Muscle layer of duodenum (tissue), 2 donors: ENCODE measurements at regions not wholly inside any gene's neighbourhood (a gene's known extent, or its start where the extent isn't known, plus 50 kb on each side); places are given as distances from the start of the nearest gene placed in this dataset.

Experiments used
- H3K27ac ChIP-seq: one replicate; pipeline ENCODE4 v1.7.0; 2013; ENCODE audit warnings: mild to moderate bottlenecking, low read length
- H3K27me3 ChIP-seq: one replicate; pipeline ENCODE4 v1.7.0; 2013; ENCODE audit warnings: low read depth, mild to moderate bottlenecking, control low read depth, low read length
- H3K36me3 ChIP-seq, 2 donors: one replicate each; pipeline ENCODE4 v1.7.0; 2013; ENCODE audit warnings: low read length in 2 of 2, control low read depth in 1 of 2, mild to moderate bottlenecking in 1 of 2; ENCODE audit not compliant: insufficient read depth in 2 of 2, control insufficient read depth in 1 of 2
- H3K4me1 ChIP-seq, 2 donors: one replicate each; pipeline ENCODE4 v1.7.0; 2013; ENCODE audit warnings: low read length in 2 of 2, mild to moderate bottlenecking in 2 of 2, control low read depth in 1 of 2, moderate library complexity in 1 of 2; ENCODE audit not compliant: insufficient read depth in 2 of 2, control insufficient read depth in 1 of 2
- H3K4me3 ChIP-seq, 2 donors: one replicate each; pipeline ENCODE4 v1.7.0; 2013; ENCODE audit warnings: low read length in 2 of 2, low read depth in 1 of 2, mild to moderate bottlenecking in 1 of 2
- H3K9me3 ChIP-seq, 2 donors: one replicate each; pipeline ENCODE4 v1.7.0; 2013; ENCODE audit warnings: low read length in 2 of 2, control low read depth in 1 of 2, mild to moderate bottlenecking in 1 of 2; ENCODE audit not compliant: control insufficient read depth in 1 of 2
- donor health status: healthy.

DNA sequence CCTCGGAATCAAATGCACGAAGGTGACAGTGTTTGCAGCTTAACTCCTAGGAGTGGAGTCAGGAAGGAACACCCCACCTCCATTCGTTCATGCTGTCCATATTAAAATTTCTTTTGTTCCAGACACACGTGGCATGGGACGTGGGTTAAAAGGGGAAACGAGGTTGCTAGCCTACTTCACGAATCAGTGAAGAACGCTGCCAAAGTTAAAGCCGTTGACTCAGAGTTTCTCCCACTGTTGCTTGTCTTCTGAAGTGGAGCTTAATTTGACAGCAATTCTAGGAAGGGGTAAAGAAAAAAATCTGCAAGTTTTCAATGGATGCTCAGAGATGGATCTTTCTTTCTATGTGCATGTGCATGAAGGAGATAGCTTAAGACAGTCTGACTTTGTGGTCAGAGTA, 499.1 kb downstream of the CD83 start:
- no peaks in the 10 kb centered on the region for H3K27me3 ChIP-seq
- H3K4me1 ChIP-seq = peaks cover 0 to 3% of the 10 kb centered on the region in 2 donors
- H3K36me3 ChIP-seq = no peaks in the 10 kb centered on the region
- H3K27ac ChIP-seq = no peak overlapping the region
- no peak overlapping the region for H3K4me3 ChIP-seq
- H3K9me3 ChIP-seq = peaks cover 0 to 8% of the 10 kb centered on the region in 2 donors

GRCh38 chr6:14618759-14619418, 501.3 kb downstream of the CD83 start:
- Histone ChIP-seq H3K9me3 (peaks cover 0 to 8% of the 10 kb centered on the region in 2 donors), H3K27me3 (no peaks in the 10 kb centered on the region), H3K36me3 (no peaks in the 10 kb centered on the region), H3K4me3 (no peak overlapping the region), H3K27ac (no peak overlapping the region), H3K4me1 (peaks cover 0 to 3% of the 10 kb centered on the region in 2 donors)

DNA sequence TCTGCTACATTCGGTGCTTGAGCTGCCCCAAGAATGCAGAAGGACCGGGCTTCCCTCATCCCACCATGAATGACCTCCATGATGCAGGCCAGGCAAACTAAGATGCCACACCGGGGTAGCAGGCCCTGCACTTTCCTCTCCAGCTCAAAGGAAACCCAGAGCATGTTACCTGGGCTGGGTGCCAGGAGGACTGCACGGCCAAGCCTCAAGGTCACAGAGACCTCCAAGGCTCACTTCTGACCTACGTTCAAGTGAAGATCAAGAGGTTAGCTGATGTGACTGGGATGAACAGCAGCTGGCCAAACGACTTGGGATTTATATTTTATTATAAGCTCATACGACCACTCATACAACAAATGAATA, 501.8 kb downstream of the CD83 start:
- Histone ChIP-seq H3K27ac (no peak overlapping the region), H3K36me3 (no peaks in the 10 kb centered on the region), H3K9me3 (peaks cover 0 to 8% of the 10 kb centered on the region in 2 donors), H3K4me3 (no peak overlapping the region), H3K4me1 (peaks cover 0 to 3% of the 10 kb centered on the region in 2 donors), H3K27me3 (no peaks in the 10 kb centered on the region)

DNA sequence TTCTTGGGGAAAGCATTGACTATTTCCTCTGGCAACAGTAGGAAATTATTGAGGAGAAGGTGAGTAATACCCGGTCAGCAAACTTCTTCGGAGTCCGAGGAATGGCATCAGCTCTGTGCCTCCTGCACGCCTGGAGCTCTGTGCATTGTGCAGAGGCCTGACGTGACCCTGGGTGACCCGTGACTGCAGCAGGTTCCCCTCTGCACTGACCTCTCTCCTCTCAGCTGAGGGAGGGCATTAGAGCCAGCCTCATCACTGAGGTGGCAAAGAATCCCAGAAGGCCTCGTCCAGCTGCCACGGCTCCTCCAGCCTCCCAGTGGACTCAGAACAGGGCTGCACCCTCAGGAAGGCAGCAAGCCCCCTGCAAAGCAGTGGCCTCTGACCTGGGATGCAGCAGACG, 502.9 kb downstream of the CD83 start:
- Histone ChIP-seq H3K27me3 (no peaks in the 10 kb centered on the region), H3K36me3 (no peaks in the 10 kb centered on the region), H3K4me1 (peaks cover 0 to 3% of the 10 kb centered on the region in 2 donors), H3K27ac (no peak overlapping the region), H3K9me3 (peaks cover 0 to 6% of the 10 kb centered on the region in 2 donors), H3K4me3 (no peak overlapping the region)

DNA sequence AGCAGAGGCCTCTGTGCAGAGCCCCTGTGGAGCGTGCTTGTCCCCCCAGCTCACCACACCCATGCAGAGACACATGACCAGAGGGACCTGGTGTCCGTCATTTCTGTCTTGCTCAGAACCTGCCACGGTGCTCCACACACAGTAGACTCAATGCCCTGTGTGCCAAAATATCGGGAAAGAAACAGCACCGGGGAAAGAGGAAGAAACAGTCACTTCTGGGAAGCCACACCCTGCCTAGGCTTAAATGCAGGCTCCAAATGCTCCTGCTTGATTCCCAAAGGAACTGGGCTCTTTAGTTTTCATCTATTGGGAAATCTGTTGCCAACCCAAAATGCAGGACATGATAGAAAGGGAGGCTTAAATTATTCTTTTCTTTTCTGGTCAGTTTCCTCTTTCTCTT, 503.9 kb downstream of the CD83 start:
- Histone ChIP-seq H3K27ac (no peak overlapping the region), H3K27me3 (no peaks in the 10 kb centered on the region), H3K4me1 (peaks cover 0 to 3% of the 10 kb centered on the region in 2 donors), H3K36me3 (no peaks in the 10 kb centered on the region), H3K4me3 (no peak overlapping the region), H3K9me3 (no peaks in the 10 kb centered on the region)

- Histone ChIP-seq H3K4me1 (peaks cover 0 to 3% of the 10 kb centered on the region in 2 donors), H3K27me3 (no peaks in the 10 kb centered on the region), H3K9me3 (no peaks in the 10 kb centered on the region), H3K27ac (no peak overlapping the region), H3K36me3 (no peaks in the 10 kb centered on the region), H3K4me3 (no peak overlapping the region)
These were observed 504.5 kb downstream of the CD83 start for GRCh38 chr6:14622085-14622484.

GRCh38 chr6:14622909-14623505, 505.4 kb downstream of the CD83 start:
- Histone ChIP-seq H3K9me3 (no peaks in the 10 kb centered on the region), H3K4me3 (no peak overlapping the region), H3K4me1 (peaks cover 0 to 3% of the 10 kb centered on the region in 2 donors), H3K27me3 (no peaks in the 10 kb centered on the region), H3K27ac (no peak overlapping the region), H3K36me3 (no peaks in the 10 kb centered on the region)

DNA sequence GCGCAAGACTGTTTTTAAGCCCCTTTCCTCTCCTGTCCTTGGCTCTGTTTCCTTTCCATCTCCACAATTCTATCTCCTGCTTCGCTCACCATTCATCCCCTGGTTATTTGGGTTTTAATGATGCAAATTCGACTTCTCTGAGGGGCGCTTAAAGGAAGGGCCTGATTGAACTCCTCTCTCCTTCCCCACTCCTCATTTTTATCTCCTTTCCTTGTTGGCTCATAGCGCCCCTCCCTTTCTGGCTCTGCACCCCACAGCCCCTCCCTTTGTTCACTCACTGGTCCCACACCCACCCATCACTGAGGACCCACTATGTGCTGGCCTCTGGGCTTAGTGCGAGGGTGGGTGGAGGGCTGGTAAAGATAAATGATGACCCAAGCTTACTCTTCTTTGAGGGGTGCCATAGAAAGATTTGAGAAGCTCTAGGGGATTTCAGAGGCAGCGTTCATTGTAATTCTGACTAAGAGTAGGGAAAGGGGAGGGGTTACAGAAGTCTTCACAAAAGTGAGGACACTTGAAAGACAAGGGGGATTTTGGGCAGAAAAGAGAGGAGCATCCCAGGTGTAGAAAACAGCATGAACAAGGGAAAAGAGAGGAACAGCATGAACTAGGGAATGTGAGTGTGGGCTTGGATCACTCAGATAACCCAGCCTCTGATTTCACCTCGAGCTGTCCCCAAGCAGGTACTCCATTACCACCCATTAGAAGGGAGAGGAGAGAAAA, 507.8 kb downstream of the CD83 start:
- Histone ChIP-seq H3K9me3 (no peaks in the 10 kb centered on the region), H3K36me3 (no peaks in the 10 kb centered on the region), H3K27ac (no peak overlapping the region), H3K27me3 (no peaks in the 10 kb centered on the region), H3K4me3 (no peak overlapping the region), H3K4me1 (peaks cover 0 to 3% of the 10 kb centered on the region in 2 donors)

DNA sequence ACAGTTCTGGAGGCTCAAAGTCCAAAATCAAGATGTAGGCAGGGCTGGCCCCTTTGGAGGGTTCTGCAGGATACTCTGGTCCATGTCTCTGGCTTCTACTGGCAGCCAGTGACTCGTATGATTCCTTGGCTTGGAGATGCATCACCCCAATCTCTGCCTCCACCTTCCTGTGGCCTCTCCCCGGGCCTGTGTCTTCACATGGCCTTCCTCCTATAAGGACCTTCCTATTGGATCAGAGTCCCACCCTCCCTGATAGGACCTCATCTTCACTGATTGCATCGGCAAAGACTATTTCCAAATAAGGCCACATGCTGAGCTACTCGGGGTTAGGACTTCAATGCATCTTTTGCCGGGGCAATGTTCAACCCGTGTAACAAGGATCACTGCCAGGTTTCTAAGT, 509.0 kb downstream of the CD83 start:
- no peak overlapping the region for H3K27ac ChIP-seq
- H3K4me1 ChIP-seq = no peaks in the 10 kb centered on the region
- no peak overlapping the region for H3K4me3 ChIP-seq
- no peaks in the 10 kb centered on the region for H3K9me3 ChIP-seq
- H3K36me3 ChIP-seq = no peaks in the 10 kb centered on the region
- no peaks in the 10 kb centered on the region for H3K27me3 ChIP-seq

GRCh38 chr6:14630016-14630415, 512.4 kb downstream of the CD83 start:
- Histone ChIP-seq H3K27me3 (no peaks in the 10 kb centered on the region), H3K4me1 (no peaks in the 10 kb centered on the region), H3K4me3 (no peak overlapping the region), H3K36me3 (no peaks in the 10 kb centered on the region), H3K9me3 (no peaks in the 10 kb centered on the region), H3K27ac (no peak overlapping the region)

DNA sequence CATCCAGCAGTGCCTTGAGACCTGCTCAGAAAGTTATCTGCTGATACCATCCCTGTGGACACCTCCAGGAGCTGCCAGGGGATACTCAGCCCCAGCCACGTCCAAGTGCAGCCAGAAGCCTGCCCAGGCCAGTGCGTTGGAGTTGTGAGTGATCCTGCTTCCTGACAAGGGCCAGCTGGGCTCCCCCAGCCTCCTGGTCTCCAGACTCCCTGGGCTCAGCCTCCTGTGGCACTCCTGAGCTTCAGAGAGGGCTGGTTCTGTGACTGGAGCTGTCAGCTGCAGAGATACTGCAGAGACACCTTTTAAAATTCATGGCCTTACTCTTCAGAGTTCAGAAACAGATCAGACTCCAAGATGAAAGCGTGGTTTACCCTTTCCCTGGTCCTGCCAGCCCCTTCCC, 515.9 kb downstream of the CD83 start:
- Histone ChIP-seq H3K4me3 (no peak overlapping the region), H3K27ac (no peak overlapping the region), H3K36me3 (no peaks in the 10 kb centered on the region), H3K27me3 (no peaks in the 10 kb centered on the region), H3K4me1 (no peaks in the 10 kb centered on the region), H3K9me3 (no peaks in the 10 kb centered on the region)
